ENCODE measurements at regions not wholly inside any gene's neighbourhood (a gene's known extent, or its start where the extent isn't known, plus 50 kb on each side); places are given as distances from the start of the nearest gene placed in this dataset.
"Not testable (repeated sequence)": the region's sequence is repeated elsewhere in the genome, so short reads cannot be mapped to it uniquely, and the experiment has no call there.

DNA sequence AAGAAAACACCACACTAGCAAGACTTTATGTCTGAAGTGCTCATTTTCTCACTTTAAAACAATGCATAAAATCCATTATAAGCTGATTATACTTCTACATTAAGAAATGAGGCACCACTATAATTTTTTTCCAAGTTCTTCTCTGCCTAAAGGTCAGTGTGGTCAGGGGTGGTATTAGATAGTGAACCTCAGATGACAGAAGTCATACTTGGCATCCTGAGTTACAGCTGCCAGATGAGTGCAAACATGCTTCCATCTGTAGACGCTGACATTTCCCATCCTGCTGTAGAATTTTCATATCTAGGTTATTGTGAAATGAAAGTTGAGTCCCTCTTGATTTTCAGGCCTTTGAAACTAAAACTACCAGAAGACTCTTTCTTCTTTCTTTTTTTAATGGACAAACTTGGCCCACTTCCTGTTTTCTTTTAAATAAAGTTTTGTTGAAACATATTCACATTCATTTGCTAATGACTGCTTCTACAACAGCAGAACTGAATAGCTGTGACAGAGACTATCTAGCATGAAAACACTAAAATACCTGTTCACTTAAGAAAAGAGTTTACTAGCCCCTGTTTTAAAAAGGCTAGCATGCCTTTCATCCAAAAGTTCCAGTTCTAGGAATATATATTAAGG is 900.8 kb downstream of the XPNPEP1 start:
- in situ Hi-C loops (cut with HindIII; ENCODE audit: low sequenced_read_pairs), result no loop called here

DNA sequence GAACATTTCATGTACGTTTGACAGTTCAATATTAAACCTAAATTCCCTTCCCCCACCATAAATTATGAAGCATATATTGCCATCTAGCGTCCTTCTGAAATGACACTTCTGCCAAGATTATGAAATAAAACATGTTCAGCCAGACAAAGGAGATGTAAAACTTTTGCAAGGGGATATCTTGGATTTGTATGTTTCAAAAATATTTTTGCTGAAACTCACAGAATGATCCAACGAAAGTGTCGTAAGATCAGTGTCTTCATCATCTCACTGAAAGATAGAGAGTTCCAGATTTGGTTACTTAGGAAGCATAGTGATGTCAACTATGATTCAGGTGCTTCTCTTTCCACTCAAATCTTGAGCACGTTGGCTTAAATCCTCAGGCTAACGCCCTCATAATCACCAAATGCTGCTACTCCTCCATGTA is 904.3 kb downstream of the XPNPEP1 start:
- in situ Hi-C loops (cut with HindIII; ENCODE audit: low sequenced_read_pairs), result no loop called here

DNA sequence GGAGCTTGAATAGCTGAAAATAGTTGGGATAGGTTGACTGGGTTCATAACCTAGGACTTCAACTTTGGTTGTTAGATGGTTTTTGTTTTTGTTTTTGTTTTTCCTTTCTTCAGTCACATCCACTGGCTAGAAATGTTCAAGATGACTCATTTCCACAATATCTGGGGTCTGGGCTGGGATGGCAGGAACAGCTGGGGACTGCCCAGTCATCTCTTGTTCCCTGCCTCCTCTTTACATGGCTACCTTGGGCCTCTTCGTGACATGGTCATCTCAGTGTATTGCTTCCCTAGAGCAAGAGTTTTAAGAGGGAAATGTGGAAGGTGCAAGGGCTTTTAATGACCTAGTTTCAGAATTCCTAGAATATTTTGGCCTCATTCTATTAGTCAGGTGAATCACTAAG is 915.8 kb downstream of the XPNPEP1 start:
- in situ Hi-C loops (cut with HindIII; ENCODE audit: low sequenced_read_pairs), result no loop called here

DNA sequence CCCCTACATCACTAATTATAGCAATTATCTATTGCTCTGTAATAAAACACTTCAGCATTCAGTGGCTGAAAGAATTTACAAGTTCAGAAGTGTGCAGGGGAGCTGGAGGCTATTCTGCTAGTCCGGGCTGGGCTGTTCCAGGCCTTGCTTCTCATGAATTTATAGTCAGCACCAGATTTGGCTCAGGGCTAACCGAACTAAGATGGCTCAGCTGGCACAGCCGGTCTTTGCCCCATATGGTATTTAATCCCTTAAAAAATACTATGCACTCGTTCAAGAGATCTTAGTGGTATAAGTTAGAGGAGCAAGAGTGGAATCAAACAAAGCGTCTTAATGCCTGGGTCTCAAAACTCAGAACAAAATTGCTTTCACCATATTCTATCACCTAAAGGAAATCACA is 932.9 kb downstream of the XPNPEP1 start:
- in situ Hi-C loops (cut with HindIII; ENCODE audit: low sequenced_read_pairs), result no loop called here

DNA sequence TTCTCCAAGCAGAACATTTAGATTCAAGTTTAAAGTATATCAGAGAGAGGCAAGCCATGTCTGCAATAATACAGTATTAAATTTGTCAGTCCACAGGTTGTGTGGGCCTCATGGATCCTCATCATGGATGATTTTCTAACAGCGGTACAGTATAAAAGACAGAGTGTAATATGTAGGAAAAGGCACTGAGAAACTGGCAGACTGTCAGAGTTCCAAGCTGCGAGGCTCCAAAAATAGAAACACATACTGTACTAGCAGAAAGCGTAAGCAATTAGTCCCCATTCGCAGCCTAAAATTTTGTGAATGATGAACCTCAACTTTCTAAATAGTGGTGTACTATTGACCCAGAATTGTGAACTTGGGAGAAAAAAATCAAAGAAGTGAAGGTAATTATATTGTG is 933.3 kb downstream of the XPNPEP1 start:
- in situ Hi-C loops (cut with HindIII; ENCODE audit: low sequenced_read_pairs), result no loop called here

DNA sequence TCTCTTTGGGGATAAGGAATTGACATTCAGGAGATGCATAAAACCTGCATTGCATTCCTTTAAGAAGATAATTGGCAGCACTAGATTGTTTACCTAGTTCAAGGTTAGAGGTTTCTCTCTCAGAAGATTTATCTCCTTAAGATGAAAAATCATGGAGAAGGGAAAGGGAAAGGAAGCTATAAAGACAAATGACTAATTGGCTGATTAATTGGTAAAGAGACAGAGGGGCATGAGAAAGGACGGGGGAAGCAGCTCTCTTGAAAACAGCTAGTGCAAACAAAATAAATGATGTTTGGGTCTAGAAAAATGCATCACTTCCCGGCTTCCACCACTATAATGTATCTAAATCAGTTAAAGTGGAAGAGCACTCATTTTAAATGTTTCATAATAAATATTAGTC is 941.2 kb downstream of the XPNPEP1 start:
- in situ Hi-C loops (cut with HindIII; ENCODE audit: low sequenced_read_pairs), result no loop called here

DNA sequence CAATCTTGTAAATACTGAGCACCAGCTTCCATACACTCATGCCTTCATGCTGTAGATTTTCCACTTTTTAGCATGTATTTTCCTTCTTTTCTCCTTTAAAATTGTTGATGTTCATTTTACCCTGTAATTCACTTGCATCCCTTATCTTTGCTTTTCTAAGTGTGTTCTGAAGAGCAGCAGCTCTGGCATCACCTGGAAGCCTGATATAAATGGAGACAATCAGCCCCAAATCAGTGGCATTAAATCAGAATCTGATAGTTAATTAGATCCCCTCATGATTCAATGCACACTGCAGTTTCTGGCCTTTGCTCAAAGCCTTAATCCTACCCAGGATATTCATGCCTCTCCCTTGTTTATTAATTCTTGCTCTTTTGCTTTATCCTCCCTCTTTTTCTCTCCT is 942.4 kb downstream of the XPNPEP1 start:
- in situ Hi-C loops (cut with HindIII; ENCODE audit: low sequenced_read_pairs), result no loop called here

DNA sequence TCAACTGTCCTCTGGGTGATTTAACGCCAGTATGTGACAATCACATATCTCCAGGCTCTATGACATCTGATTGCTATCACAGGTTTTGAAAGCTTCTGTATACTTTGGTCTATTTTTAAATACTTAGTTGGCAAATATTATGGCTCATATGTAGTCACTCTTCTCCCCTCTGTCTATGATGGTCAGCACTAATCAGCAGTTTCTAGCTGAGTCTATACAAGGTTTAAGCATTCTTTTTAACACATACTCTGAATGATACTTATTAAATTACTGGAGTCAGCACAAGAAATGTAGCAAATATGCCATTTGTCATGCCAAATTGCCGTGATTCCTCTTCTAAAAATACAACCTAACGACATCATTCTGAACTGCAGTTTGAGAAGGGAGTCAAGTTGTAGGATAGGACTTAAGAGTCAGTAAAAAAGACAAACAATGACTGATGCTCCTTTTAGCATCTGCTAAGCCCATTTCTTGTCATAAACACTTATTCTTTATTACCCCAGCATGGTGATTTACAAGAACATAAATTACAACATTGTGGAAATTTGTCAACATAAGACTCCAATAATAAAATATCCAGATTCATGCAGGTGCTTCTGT is 947.8 kb downstream of the XPNPEP1 start:
- in situ Hi-C loops (cut with HindIII; ENCODE audit: low sequenced_read_pairs), result no loop called here

DNA sequence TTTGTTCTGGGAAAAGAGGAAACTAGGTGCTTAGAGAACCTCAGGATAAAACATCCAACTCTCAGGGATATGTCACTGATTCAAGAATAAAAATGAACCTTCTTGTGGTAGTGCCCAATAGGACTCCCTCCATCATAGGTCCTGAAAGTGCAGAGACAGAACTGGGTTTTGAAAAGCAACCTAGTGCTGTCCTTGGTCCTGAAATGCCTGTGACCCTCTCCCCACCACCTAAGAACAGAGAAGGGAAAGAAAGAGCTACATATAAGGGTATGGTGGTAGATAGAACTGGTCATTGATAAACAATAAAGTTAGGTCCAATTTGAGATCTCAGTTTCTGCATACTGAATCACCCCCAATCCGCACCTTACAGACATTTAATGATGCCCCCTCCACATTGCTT is 953.3 kb downstream of the XPNPEP1 start:
- in situ Hi-C loops (cut with HindIII; ENCODE audit: low sequenced_read_pairs), result no loop called here

DNA sequence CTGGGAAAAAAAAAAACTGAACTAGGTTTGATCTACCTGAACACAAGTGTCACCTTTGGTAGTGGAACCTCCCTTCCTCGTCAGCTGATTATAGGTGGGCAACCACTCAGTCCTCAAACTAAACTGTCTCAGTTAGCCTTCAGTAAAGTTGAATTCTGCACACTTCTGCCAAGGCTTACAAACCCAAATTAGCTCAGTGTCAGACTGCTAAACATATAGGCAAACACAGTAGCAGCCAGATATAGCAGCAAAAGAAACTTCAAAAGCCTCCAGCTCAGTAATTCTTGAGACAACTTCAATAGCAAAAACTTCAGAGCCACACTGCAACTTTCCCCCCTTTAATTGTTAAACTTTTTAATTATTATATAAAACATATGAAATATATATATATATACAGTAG is 956.9 kb downstream of the XPNPEP1 start:
- in situ Hi-C loops (cut with HindIII; ENCODE audit: low sequenced_read_pairs), result no loop called here

DNA sequence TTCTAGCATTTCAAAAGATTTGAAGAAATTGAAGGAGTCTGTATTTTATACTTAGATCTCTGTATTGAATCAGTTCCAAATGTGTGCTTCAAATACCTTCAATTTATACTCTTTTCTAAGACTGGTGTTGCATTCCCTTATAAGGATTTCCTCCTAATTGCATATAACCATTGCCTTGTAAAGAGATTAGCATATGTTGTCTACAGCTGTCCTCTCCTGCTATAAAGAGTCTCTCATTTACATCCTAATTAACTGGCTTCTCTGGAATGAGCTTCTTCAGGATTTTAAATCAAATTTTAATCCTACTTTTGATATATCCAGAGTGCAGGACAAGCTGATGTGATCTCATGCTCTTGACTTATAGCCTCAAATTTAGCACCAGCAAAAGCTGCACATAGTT is 957.3 kb downstream of the XPNPEP1 start:
- in situ Hi-C loops (cut with HindIII; ENCODE audit: low sequenced_read_pairs), result no loop called here

DNA sequence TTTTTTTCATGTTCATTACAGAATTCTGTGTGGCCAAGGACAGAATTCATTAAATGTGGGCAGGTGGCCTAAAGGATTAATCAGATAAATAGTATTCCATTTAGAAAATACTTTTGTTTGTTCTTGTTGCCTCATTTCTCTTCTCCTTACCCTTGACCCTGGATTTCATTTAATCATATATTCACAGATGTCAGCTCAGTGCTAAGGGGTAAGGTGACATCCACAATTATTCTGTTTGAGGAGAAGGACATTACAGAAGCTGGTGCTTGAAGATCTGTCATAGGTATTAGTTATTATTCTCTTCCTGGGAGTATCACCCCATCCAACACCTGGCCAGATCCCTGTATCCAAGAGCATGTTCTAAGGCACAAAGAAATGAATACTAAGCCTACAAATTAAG is 961.1 kb downstream of the XPNPEP1 start:
- in situ Hi-C loops (cut with HindIII; ENCODE audit: low sequenced_read_pairs), result no loop called here

DNA sequence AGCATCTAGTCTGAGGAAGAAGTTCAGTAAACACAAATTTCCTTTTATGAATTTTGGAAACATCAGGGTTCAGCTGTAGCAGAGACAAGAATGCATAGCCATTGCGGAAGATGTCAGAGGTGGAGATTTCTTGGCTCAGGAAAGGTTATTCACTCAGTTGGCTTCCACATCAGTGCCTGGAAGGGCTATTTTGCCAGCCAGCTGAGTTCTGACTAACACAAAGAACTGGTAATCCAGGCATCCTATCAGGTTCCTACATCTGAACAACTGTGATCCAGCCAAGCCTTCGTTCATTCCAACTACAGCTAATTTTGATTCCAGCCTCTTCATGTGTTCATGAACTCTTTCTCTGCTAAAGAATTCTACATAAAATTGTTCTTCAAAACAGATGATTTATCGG is 965.6 kb downstream of the XPNPEP1 start:
- in situ Hi-C loops (cut with HindIII; ENCODE audit: low sequenced_read_pairs), result no loop called here

DNA sequence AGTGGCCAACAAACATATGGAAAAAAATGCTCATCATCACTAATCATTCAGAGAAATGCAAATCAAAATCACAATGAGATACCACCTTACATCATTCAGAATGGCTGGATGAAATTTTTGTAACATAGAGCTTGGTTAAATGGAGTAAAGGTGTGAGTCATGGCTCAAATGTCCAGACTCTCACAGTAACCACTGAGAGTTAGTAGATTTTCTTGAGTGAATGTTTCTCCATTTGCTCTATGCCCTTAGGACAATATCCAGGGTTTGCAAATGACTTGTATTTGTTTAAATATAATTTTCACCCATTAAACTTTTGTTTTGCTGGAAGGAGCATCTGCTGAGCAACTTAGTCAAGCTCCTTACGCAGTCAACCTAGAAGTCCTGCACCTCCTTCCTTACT is 967.2 kb downstream of the XPNPEP1 start:
- in situ Hi-C loops (cut with HindIII; ENCODE audit: low sequenced_read_pairs), result no loop called here

DNA sequence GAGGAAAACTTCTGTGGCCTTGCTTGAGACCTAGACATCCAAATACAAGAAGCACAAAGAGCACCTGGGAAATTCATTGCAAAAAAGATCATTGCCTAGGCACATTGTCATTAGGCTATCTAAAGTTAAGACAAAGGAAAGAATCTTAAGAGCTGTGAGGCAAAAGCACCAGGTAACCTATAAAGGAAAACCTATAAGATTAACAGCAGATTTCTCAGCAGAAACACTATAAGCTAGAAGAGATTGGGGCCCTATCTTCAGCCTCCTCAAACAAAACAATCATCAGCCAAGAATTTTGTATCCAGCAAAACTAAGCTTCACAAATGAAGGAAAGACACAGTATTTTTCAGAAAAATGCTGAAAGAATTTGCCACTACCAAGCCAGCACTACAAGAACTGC is 1003.3 kb downstream of the XPNPEP1 start:
- in situ Hi-C loops (cut with HindIII; ENCODE audit: low sequenced_read_pairs), result not testable (repeated sequence)

DNA sequence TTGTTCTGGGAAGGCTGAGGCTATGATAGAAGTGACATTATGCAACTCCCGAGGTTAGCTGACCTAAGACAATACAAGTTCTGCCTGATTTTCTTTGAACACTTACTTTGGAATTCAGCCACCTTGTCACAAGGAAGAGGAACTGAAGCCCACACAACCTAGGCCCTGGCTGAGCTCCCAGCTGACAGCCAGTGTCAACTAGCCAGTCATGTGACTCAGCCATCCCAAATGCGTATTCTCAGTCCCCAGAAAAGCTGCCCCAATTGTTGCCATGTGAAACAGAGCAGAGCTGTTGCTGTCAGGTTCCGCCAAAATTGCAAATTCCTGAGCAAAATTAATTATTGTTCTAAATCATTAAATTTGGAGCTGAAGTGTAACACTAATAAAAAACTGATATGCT is 1010.0 kb downstream of the XPNPEP1 start:
- in situ Hi-C loops (cut with HindIII; ENCODE audit: low sequenced_read_pairs), result no loop called here

DNA sequence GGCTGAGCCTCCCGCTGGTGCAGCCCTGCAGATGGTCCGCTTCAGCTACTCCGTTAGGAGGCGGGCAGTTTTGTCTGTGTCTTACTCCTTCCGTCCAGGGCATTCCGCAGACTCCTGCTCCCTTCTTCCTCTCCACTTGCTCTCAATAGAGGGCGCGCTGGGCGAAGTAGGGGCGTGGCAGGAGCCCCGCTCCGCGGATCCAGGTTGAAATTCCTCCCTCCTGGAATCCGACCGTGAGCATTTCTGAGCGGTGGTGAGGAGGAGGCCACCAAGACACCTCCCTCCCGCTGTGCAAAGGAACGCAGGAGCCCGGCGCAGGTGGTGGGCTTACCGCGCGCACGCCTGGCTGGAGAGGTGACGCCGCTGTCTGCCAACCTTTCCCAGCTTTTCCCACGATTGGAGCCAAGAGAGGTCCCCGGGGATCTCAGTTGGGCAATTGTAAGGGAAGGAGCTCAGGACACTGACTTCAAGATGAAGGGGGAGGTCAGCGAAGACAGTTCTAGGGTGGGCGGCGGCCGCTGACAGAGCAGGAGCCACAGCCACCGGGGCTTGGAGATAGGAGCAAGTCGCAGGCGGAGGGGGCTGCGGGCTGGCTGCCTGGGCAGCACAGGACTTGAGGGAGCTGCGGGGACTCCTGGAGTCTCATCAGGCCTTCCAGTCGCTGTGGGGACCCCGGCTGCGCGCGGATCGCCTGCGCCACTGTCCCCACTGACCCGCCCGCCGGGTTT is 1011.3 kb downstream of the XPNPEP1 start:
- in situ Hi-C loops (cut with HindIII; ENCODE audit: low sequenced_read_pairs), result no loop called here

DNA sequence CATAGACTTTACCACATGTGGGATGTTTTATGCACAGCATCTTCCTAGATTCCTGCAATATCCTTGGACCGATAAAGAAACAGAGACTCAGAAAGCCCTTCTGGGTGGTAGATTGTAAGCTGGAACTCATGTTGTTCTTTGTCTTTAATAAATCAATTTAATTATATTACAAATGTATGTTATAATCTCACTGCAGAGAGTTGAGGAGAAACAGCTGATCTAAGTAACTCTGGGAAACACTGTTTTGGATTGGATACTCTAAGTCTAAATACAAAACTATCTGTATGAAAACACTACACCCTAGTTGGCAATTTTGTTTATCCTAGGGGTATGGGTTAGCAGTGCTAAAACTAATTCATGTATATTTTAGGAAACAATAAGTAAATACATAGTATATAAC is 1015.2 kb downstream of the XPNPEP1 start:
- in situ Hi-C loops (cut with HindIII; ENCODE audit: low sequenced_read_pairs), result no loop called here

DNA sequence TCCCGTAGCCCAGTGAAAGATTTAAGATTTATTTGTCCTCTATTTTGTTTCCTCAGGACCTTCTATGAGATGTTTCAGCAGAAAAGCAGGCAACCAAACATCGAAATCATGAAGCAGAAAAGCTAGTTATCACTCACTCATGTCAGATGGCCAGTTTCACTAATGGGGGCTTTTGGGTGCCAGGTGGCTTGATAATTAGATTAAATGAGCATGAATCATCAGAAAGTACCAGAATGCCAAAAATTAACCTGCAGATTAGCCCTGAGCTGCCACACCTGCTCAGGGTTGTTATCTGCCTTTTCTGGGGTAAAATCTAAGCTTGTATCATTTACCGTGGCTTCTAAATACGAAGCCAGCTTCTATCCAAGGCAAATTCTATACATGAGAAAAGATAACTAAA is 1017.5 kb downstream of the XPNPEP1 start:
- in situ Hi-C loops (cut with HindIII; ENCODE audit: low sequenced_read_pairs), result no loop called here

DNA sequence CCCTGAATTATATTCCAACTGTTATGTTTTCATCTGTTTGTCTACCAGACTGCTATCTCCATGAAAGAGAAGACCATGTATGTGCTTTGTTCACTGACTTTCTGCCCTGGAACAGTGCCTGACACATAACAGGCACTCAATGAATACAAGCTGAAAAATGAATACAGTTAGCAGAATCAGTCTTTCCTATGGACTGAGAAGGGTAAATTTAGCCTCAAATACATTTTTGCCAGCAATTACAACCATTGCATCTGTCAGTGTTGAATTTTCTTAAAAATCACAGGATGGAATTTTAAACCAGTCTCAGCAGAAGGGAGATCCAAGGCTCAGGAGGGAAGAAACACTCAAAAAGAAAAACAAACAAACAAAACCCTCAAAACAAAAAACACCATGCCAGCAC is 1018.1 kb downstream of the XPNPEP1 start:
- in situ Hi-C loops (cut with HindIII; ENCODE audit: low sequenced_read_pairs), result no loop called here

DNA sequence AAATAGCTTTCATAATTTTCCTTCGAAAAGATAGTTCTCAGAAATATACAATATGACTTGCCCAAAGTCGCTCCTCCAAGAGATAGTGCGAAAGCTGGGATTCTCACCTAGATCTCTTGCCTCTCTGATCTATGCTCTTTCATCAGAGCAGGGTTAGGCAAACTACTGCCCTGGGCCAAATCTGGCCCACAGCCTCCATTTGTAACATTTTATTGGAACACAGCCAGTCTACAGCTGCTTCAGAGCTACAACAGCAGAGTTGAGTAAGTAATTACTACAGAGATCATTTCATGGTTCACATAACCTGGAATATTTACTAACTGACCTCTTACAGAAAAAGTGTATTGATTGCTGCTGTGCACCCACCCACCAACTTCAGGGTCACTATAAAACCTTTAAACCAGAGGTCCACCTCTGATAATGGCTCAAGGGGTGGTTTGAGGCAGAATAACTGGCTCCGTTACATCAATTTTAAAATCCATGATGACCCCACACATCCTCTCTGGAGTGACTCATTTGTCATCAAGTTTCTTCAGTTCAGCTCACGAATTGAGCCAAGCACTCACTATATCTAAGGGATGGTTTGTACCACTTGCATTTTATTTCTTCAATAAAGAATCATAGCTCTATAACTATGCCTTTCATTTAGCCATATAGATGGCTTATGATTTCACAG is 1019.0 kb downstream of the XPNPEP1 start:
- in situ Hi-C loops (cut with HindIII; ENCODE audit: low sequenced_read_pairs), result no loop called here

All from endothelial cell of hepatic sinusoid (primary cell).